ENCODE measurements at regions not wholly inside any gene's neighbourhood (a gene's known extent, or its start where the extent isn't known, plus 50 kb on each side); places are given as distances from the start of the nearest gene placed in this dataset.

- H3K4me3 ChIP-seq (ENCODE audit: low read depth, low read length) = no peak overlapping the region
- no peaks in the 10 kb centered on the region for H3K27me3 ChIP-seq (ENCODE audit: control insufficient read depth, insufficient read depth, low read length)
- Mint-ChIP-seq H3K27me3 (peaks cover 9% of the 10 kb centered on the region), H3K9me3 (peaks cover 0 to 3% (median 0%) of the 10 kb centered on the region in 7 donors), H3K27ac (no peak overlapping the region), H3K4me1 (no peaks in the 10 kb centered on the region), H3K36me3 (no peaks in the 10 kb centered on the region), H3K4me3 (no peak overlapping the region)
- no peaks in the 10 kb centered on the region for H3K36me3 ChIP-seq (ENCODE audit: control insufficient read depth, insufficient read depth, low read length)
- H3K4me1 ChIP-seq (ENCODE audit: control insufficient read depth, insufficient read depth, low read length, poor library complexity, severe bottlenecking) = no peaks in the 10 kb centered on the region
- ATAC-seq (ENCODE audit: low read depth in 2 of 2) (no peak), DNase-seq (no peak)
- H3K27ac ChIP-seq (ENCODE audit: insufficient read depth, low read length, poor library complexity, severe bottlenecking) = no peak overlapping the region
- H3K9me3 ChIP-seq (ENCODE audit: control insufficient read depth in 2 of 2, low read length in 2 of 2) = no peaks in the 10 kb centered on the region
Measured at GRCh38 chr1:29835406-29835805, 599.1 kb downstream of the PTPRU start.

DNA sequence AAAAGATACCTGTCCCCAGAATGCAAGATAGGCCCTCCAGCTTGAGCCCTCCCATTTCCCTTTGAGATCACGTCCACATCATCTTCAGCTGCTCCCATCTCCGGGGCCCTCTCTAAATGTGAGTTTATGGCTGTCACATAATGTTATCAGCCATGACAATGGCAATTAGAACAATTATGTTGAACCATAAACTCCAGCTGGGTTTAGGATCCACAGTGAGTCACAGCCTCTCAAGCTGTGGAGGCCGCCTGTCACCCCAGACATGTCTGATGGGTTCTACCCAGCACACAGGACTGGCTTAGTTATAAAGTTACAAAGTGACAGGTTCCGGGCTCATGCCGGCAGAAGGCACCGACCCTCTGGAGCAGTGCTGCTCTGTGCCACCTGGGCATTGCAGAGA is 597.3 kb downstream of the PTPRU start:
- Mint-ChIP-seq H3K27ac (no peak overlapping the region), H3K27me3 (peaks cover 5% of the 10 kb centered on the region), H3K4me1 (no peaks in the 10 kb centered on the region), H3K9me3 (peaks cover 0 to 3% (median 0%) of the 10 kb centered on the region in 7 donors), H3K4me3 (no peak overlapping the region), H3K36me3 (no peaks in the 10 kb centered on the region)
- no peak overlapping the region for H3K4me3 ChIP-seq (ENCODE audit: low read depth, low read length)
- H3K27me3 ChIP-seq (ENCODE audit: control insufficient read depth, insufficient read depth, low read length) = no peaks in the 10 kb centered on the region
- no peaks in the 10 kb centered on the region for H3K36me3 ChIP-seq (ENCODE audit: control insufficient read depth, insufficient read depth, low read length)
- no peaks in the 10 kb centered on the region for H3K9me3 ChIP-seq (ENCODE audit: control insufficient read depth in 2 of 2, low read length in 2 of 2)
- H3K4me1 ChIP-seq (ENCODE audit: control insufficient read depth, insufficient read depth, low read length, poor library complexity, severe bottlenecking) = no peaks in the 10 kb centered on the region
- no peak for ATAC-seq (ENCODE audit: low read depth in 2 of 2)
- DNase-seq = no peak
- H3K27ac ChIP-seq (ENCODE audit: insufficient read depth, low read length, poor library complexity, severe bottlenecking) = no peak overlapping the region

DNA sequence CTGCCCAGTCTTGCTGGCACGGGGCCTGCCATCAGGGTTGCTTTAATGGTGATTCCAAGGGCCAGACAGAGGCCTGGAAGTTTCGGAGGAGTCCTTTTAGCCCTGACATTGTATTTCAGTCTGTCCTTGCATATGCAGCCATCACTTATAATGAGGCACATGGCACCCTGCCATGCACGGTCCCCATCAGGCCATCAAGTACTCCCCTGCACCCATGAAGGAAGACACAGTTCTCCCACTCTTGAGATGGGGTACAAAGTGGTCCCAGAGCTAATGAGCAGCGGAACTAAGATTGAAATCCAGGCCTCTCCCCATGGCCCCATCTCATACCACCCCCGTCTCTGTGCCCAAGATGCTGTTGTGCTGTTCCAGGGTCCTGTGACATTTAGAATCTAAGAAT is 596.6 kb downstream of the PTPRU start:
- Histone ChIP-seq H3K27ac (ENCODE audit: insufficient read depth, low read length, poor library complexity, severe bottlenecking) (no peak overlapping the region), H3K4me3 (ENCODE audit: low read depth, low read length) (no peak overlapping the region), H3K9me3 (ENCODE audit: control insufficient read depth in 2 of 2, low read length in 2 of 2) (no peaks in the 10 kb centered on the region), H3K4me1 (ENCODE audit: control insufficient read depth, insufficient read depth, low read length, poor library complexity, severe bottlenecking) (no peaks in the 10 kb centered on the region), H3K27me3 (ENCODE audit: control insufficient read depth, insufficient read depth, low read length) (no peaks in the 10 kb centered on the region), H3K36me3 (ENCODE audit: control insufficient read depth, insufficient read depth, low read length) (no peaks in the 10 kb centered on the region)
- no peaks in the 10 kb centered on the region for H3K36me3 Mint-ChIP-seq
- H3K27ac Mint-ChIP-seq = no peak overlapping the region
- no peak for DNase-seq
- H3K4me1 Mint-ChIP-seq = no peaks in the 10 kb centered on the region
- peaks cover 5% of the 10 kb centered on the region for H3K27me3 Mint-ChIP-seq
- no peaks in the 10 kb centered on the region for H3K9me3 Mint-ChIP-seq
- no peak for ATAC-seq (ENCODE audit: low read depth in 2 of 2)
- H3K4me3 Mint-ChIP-seq = no peak overlapping the region

GRCh38 chr1:29832471-29832870 is 596.1 kb downstream of the PTPRU start:
- H3K9me3 Mint-ChIP-seq = no peaks in the 10 kb centered on the region
- H3K4me1 Mint-ChIP-seq = no peaks in the 10 kb centered on the region
- peaks cover 5% of the 10 kb centered on the region for H3K27me3 Mint-ChIP-seq
- Histone ChIP-seq H3K9me3 (ENCODE audit: control insufficient read depth in 2 of 2, low read length in 2 of 2) (no peaks in the 10 kb centered on the region), H3K4me1 (ENCODE audit: control insufficient read depth, insufficient read depth, low read length, poor library complexity, severe bottlenecking) (no peaks in the 10 kb centered on the region), H3K4me3 (ENCODE audit: low read depth, low read length) (no peak overlapping the region), H3K27ac (ENCODE audit: insufficient read depth, low read length, poor library complexity, severe bottlenecking) (no peak overlapping the region), H3K36me3 (ENCODE audit: control insufficient read depth, insufficient read depth, low read length) (no peaks in the 10 kb centered on the region), H3K27me3 (ENCODE audit: control insufficient read depth, insufficient read depth, low read length) (no peaks in the 10 kb centered on the region)
- DNase-seq = no peak
- H3K36me3 Mint-ChIP-seq = no peaks in the 10 kb centered on the region
- no peak for ATAC-seq (ENCODE audit: low read depth in 2 of 2)
- H3K4me3 Mint-ChIP-seq = no peak overlapping the region
- no peak overlapping the region for H3K27ac Mint-ChIP-seq

DNA sequence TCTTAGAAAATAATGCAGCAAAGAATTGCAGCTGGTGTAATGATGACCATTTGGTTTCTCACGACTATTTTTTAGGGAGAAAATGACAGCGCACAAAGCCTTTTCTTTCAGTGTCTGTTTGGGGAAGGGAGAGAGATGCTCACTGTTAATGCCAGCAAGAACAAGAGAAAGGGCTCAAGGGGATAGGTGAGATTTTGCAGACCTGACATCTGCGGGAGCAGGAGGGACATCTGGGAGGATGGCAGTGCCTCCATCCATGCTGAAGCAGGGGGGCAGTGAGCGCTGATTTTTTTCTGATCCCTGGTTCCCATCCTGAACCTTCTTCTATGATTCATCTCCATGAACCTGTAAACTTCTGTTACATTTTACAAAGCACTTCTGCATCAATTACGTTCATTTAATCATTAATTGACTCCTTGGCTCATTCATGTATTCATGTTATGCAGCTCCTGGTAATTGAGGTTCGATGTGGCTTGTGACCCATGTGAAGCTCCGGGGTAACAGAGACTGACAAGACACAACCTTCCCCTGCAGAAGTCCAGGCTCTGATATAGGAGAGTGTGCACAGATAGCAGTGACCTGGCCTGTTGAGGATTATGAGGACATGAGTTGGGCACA is 595.3 kb downstream of the PTPRU start:
- H3K4me3 ChIP-seq (ENCODE audit: low read depth, low read length) = no peak overlapping the region
- H3K27me3 ChIP-seq (ENCODE audit: control insufficient read depth, insufficient read depth, low read length) = no peaks in the 10 kb centered on the region
- no peaks in the 10 kb centered on the region for H3K9me3 Mint-ChIP-seq
- DNase-seq = no peak
- ATAC-seq (ENCODE audit: low read depth in 2 of 2) = no peak
- H3K27ac ChIP-seq (ENCODE audit: insufficient read depth, low read length, poor library complexity, severe bottlenecking) = no peak overlapping the region
- H3K4me3 Mint-ChIP-seq = no peak overlapping the region
- no peaks in the 10 kb centered on the region for H3K36me3 ChIP-seq (ENCODE audit: control insufficient read depth, insufficient read depth, low read length)
- H3K36me3 Mint-ChIP-seq = no peaks in the 10 kb centered on the region
- peaks cover 3% of the 10 kb centered on the region for H3K27me3 Mint-ChIP-seq
- no peaks in the 10 kb centered on the region for H3K9me3 ChIP-seq (ENCODE audit: control insufficient read depth in 2 of 2, low read length in 2 of 2)
- no peaks in the 10 kb centered on the region for H3K4me1 ChIP-seq (ENCODE audit: control insufficient read depth, insufficient read depth, low read length, poor library complexity, severe bottlenecking)
- H3K4me1 Mint-ChIP-seq = no peaks in the 10 kb centered on the region
- no peak overlapping the region for H3K27ac Mint-ChIP-seq

GRCh38 chr1:29830916-29831315 is 594.6 kb downstream of the PTPRU start:
- DNase-seq (no peak), ATAC-seq (ENCODE audit: low read depth in 2 of 2) (no peak)
- Histone ChIP-seq H3K9me3 (ENCODE audit: control insufficient read depth in 2 of 2, low read length in 2 of 2) (no peaks in the 10 kb centered on the region), H3K4me1 (ENCODE audit: control insufficient read depth, insufficient read depth, low read length, poor library complexity, severe bottlenecking) (no peaks in the 10 kb centered on the region), H3K36me3 (ENCODE audit: control insufficient read depth, insufficient read depth, low read length) (no peaks in the 10 kb centered on the region), H3K27ac (ENCODE audit: insufficient read depth, low read length, poor library complexity, severe bottlenecking) (no peak overlapping the region), H3K27me3 (ENCODE audit: control insufficient read depth, insufficient read depth, low read length) (no peaks in the 10 kb centered on the region), H3K4me3 (ENCODE audit: low read depth, low read length) (no peak overlapping the region)
- Mint-ChIP-seq H3K4me1 (no peaks in the 10 kb centered on the region), H3K4me3 (no peak overlapping the region), H3K27ac (no peak overlapping the region), H3K9me3 (no peaks in the 10 kb centered on the region), H3K36me3 (no peaks in the 10 kb centered on the region), H3K27me3 (no peaks in the 10 kb centered on the region)

DNA sequence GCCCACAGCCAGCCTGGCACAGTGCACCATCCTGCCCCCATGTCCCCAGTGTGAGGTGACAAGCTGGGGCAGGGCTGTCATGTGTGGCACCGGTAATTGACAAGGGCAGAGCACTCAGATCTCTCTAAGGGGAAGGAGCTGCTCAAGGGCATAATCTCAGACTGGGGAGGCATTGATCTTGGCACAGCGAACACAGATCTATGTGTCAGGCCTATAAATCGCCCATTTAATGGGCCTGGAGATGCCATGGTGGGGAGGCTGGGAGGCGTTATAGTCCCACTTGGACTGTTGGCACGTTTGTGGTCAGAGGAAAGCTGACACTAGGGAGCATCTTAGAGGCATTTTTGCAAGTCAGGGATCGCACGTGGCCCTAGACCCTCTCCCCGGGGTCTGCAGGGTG is 594.1 kb downstream of the PTPRU start:
- H3K4me3 ChIP-seq (ENCODE audit: low read depth, low read length) = no peak overlapping the region
- H3K4me1 ChIP-seq (ENCODE audit: control insufficient read depth, insufficient read depth, low read length, poor library complexity, severe bottlenecking) = no peaks in the 10 kb centered on the region
- DNase-seq (no peak), ATAC-seq (ENCODE audit: low read depth in 2 of 2) (no peak)
- H3K36me3 ChIP-seq (ENCODE audit: control insufficient read depth, insufficient read depth, low read length) = no peaks in the 10 kb centered on the region
- no peaks in the 10 kb centered on the region for H3K36me3 Mint-ChIP-seq
- no peaks in the 10 kb centered on the region for H3K27me3 ChIP-seq (ENCODE audit: control insufficient read depth, insufficient read depth, low read length)
- H3K9me3 Mint-ChIP-seq = no peaks in the 10 kb centered on the region
- H3K27ac Mint-ChIP-seq = no peak overlapping the region
- no peaks in the 10 kb centered on the region for H3K9me3 ChIP-seq (ENCODE audit: control insufficient read depth in 2 of 2, low read length in 2 of 2)
- H3K27ac ChIP-seq (ENCODE audit: insufficient read depth, low read length, poor library complexity, severe bottlenecking) = no peak overlapping the region
- no peak overlapping the region for H3K4me3 Mint-ChIP-seq
- H3K27me3 Mint-ChIP-seq = no peaks in the 10 kb centered on the region
- no peaks in the 10 kb centered on the region for H3K4me1 Mint-ChIP-seq

DNA sequence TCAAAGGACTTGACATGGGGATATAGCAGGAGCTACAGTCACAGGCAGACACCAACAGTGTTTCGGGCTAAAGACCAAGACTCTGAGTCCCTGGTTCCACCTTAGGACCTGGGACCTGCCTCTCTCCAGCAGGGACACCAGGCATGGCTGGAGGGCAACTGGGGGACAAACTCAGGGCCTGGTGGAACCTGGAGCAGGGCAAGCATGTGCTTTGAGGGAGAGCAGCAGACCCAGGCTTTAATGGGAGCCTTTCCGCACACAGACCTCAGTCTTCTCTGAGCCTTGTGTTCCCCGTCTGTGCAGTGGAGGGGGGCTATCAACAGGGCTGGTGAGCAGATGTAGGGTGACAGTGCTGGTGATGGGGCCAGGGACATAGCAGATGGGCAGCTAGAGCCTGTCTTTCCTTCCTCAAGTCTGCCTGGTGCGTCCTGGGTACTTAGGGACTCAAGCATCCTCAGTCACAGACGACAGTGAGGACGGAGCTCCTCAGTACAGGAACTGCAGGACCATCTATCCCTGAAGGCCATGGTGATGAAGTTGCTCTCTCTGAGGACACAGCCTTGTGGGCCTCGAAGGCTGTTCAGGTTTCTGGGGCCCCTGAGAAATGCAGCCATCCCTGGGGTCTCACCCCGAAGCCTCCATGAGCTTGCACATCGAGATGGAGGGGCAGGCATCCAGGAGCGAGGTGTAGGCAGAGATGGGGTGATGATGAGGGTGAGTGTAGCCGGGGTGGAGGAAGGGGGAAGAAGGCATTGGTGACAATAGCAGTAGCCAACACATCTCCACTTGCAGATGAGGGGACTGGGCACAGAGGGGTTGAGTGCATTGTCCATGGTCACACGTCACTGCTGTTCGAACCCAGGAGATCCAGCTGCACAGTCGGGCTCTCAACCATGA is 593.4 kb downstream of the PTPRU start:
- Mint-ChIP-seq H3K36me3 (no peaks in the 10 kb centered on the region), H3K4me3 (no peak overlapping the region), H3K9me3 (no peaks in the 10 kb centered on the region), H3K4me1 (no peaks in the 10 kb centered on the region), H3K27me3 (no peaks in the 10 kb centered on the region), H3K27ac (no peak overlapping the region)
- Histone ChIP-seq H3K4me3 (ENCODE audit: low read depth, low read length) (no peak overlapping the region), H3K4me1 (ENCODE audit: control insufficient read depth, insufficient read depth, low read length, poor library complexity, severe bottlenecking) (no peaks in the 10 kb centered on the region), H3K27me3 (ENCODE audit: control insufficient read depth, insufficient read depth, low read length) (no peaks in the 10 kb centered on the region), H3K9me3 (ENCODE audit: control insufficient read depth in 2 of 2, low read length in 2 of 2) (no peaks in the 10 kb centered on the region), H3K27ac (ENCODE audit: insufficient read depth, low read length, poor library complexity, severe bottlenecking) (no peak overlapping the region), H3K36me3 (ENCODE audit: control insufficient read depth, insufficient read depth, low read length) (no peaks in the 10 kb centered on the region)
- ATAC-seq (ENCODE audit: low read depth in 2 of 2) (no peak), DNase-seq (no peak)
